ENCODE measurements at regions not wholly inside any gene's neighbourhood (a gene's known extent, or its start where the extent isn't known, plus 50 kb on each side); places are given as distances from the start of the nearest gene placed in this dataset.

GRCh38 chr6:11449408-11449807 lies 88.1 kb upstream of the TMEM170B start:
- Histone ChIP-seq H3K4me1 (ENCODE audit: control insufficient read depth, insufficient read depth, low read length) (peaks cover under 1% of the 10 kb centered on the region; the same call in 1 of the 2 replicates), H3K36me3 (ENCODE audit: control insufficient read depth in 2 of 2, insufficient read depth in 2 of 2, low read length in 1 of 2) (no peaks in the 10 kb centered on the region), H2AFZ (ENCODE audit: control insufficient read depth, low read depth, low read length) (no peak overlapping the region; the same call in 1 of the 2 replicates), H3K9ac (ENCODE audit: control insufficient read depth, insufficient read depth, low read length) (no peak overlapping the region), H3K27ac (ENCODE audit: control insufficient read depth, insufficient read depth) (no peak overlapping the region), H3K4me3 (no peak overlapping the region), H4K20me1 (ENCODE audit: control insufficient read depth, insufficient read depth) (no peaks in the 10 kb centered on the region), H3K4me2 (ENCODE audit: control insufficient read depth, insufficient read depth) (no peak overlapping the region), H3K79me2 (ENCODE audit: control insufficient read depth, insufficient read depth, low read length) (no peaks in the 10 kb centered on the region), H3K9me3 (replicated peaks; ENCODE audit: control insufficient read depth, insufficient read depth, low read length) (peaks cover 7% of the 10 kb centered on the region), H3K27me3 (replicated peaks in 1 of 2; ENCODE audit: control insufficient read depth in 2 of 2, insufficient read depth in 2 of 2, low read length in 1 of 2) (no peaks in the 10 kb centered on the region)
- POLR2A ChIA-PET, result no interaction called here
- ATAC-seq (no peak), DNase-seq (ENCODE audit: low read depth, low spot score) (no peak), FAIRE-seq (no peak)
- intact Hi-C loops (cut with micrococcal nuclease; ENCODE audit: unreplicated experiment) (no loop called here), in situ Hi-C loops (cut with MboI) (no loop called here)
- CTCF ChIA-PET, result no interaction called here
- no TSS peak for BruUV-seq (replicated peaks)
- WGBS (ENCODE audit: insufficient coverage, insufficient replicate concordance, low lambda C conversion rate, missing lambda C conversion rate), result 91% methylated on average over 2 of the region's 2 CpGs
- SMC1A ChIA-PET (ENCODE audit: uncharacterized antibody, unreplicated experiment), result interaction anchor here (3.7 to 4.6 kb wide), 2 partner anchors 10 to 17 kb away, joined by 19 to 26 read pairs; no protein-coding TSS in a partner anchor
- RAD21 ChIA-PET (ENCODE audit: unreplicated experiment), result interaction anchor here (1.3 to 1.5 kb wide), 2 partner anchors 9 to 67 kb away, joined by 3 read pairs; no protein-coding TSS in a partner anchor
- TF ChIP-seq CBX3 (IDR thresholded peaks at IDR 0.05; ENCODE audit: borderline replicate concordance, low read depth) (no peak), IRF5 (IDR thresholded peaks at IDR 0.05; ENCODE audit: borderline replicate concordance) (no peak), MXI1 (IDR thresholded peaks at IDR 0.05; ENCODE audit: low read depth, low read length) (no peak), NKRF (conservative IDR thresholded peaks at IDR 0.05) (no peak), SUZ12 (IDR thresholded peaks at IDR 0.05; ENCODE audit: unreplicated experiment) (no peak), TCF12 (IDR thresholded peaks at IDR 0.05; ENCODE audit: low read depth, low read length) (no peak), CHD4 (IDR thresholded peaks at IDR 0.05) (no peak), MYB (IDR thresholded peaks at IDR 0.05; ENCODE audit: borderline replicate concordance, low read depth, low read length) (no peak), ZSCAN29 (IDR thresholded peaks at IDR 0.05) (no peak), SPI1 (IDR thresholded peaks at IDR 0.05; ENCODE audit: borderline replicate concordance, insufficient read depth, low read depth, low read length) (no peak), HSF1 (IDR thresholded peaks at IDR 0.05; ENCODE audit: low read depth, low read length) (no peak), WRNIP1 (IDR thresholded peaks at IDR 0.05; ENCODE audit: borderline replicate concordance, low read depth, low read length) (no peak), ATF2 (IDR thresholded peaks at IDR 0.05; ENCODE audit: low read length) (no peak)

All from GM12878 (cell line).